Spinal cord (tissue), 9 donors: ENCODE measurements at regions not wholly inside any gene's neighbourhood (a gene's known extent, or its start where the extent isn't known, plus 50 kb on each side); places are given as distances from the start of the nearest gene placed in this dataset.

Source experiments
- DNase-seq, 6 donors: peaks; one replicate each; pipeline versions ENCODE4 v3.0.0 to v3.0.0-alpha.2; 2013 to 2015; ENCODE audit warnings: low spot score in 6 of 6, low read depth in 4 of 6
- H3K27ac ChIP-seq: one replicate; pipeline ENCODE4 v1.5.1; 2013; ENCODE audit warnings: low read depth, low read length, control low read depth
- H3K27me3 ChIP-seq: one replicate; pipeline ENCODE4 v1.6.1; 2013; ENCODE audit warnings: low read length; ENCODE audit not compliant: control insufficient read depth, insufficient read depth
- H3K36me3 ChIP-seq: one replicate; pipeline ENCODE4 v1.6.1; 2013; ENCODE audit warnings: low read length; ENCODE audit not compliant: control insufficient read depth, insufficient read depth
- H3K4me1 ChIP-seq: one replicate; pipeline ENCODE4 v1.6.1; 2013; ENCODE audit warnings: low read length; ENCODE audit not compliant: control insufficient read depth, insufficient read depth
- H3K4me3 ChIP-seq: one replicate; pipeline ENCODE4 v1.5.1; 2013; ENCODE audit warnings: low read depth, low read length, control low read depth
- H3K9me3 ChIP-seq: one replicate; pipeline ENCODE4 v1.6.1; 2013; ENCODE audit warnings: low read length; ENCODE audit not compliant: control insufficient read depth, insufficient read depth
- WGBS: methylation state at CpG from one replicate; pipeline ENCODE4 v1.1.5; 2013; ENCODE audit warnings: missing lambda C conversion rate; ENCODE audit not compliant: insufficient coverage; 5-methylcytosine and 5-hydroxymethylcytosine counted together
- donor health status: healthy.

DNA sequence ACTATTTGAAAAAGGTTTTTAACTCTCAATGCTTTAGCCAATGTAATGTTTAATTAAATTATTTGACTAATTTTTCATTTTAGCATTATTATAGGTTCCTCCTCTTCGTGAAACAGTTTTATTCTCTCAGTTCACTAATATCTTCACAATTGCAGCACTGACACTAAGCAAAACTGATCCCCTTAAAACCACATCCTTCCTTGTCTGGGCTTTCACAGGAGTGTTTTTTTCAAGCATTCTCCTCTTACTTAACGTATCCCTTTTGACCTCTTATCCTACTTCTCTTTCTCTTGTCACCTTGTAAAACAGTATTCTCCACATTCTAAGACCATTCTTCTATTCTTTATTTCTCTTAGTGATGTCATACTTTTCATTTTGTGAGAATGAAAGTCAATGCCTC lies 112.8 kb downstream of the DSC3 start:
- H3K27me3 ChIP-seq, result no peaks in the 10 kb centered on the region
- WGBS, result 60% methylated on average over 1 of the region's 2 CpGs
- H3K4me1 ChIP-seq, result no peaks in the 10 kb centered on the region

DNA sequence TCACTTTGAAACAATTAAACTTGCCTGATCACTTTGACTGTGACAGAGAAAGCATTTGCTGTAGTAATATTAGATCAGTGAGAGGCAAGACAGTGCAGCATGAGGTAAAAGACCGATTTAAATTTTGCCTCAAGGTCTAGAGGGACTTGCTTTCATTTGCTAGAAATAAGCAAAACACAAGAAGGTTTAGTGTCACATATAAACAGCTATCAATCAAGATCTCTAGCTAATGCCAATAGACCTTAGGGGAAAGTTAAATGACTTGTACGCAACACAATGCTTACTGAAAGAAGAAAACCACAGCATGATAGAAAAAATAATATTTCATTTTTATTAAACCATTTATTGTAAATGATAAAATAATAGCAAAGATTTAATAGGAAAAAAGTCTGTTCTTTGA lies 113.5 kb downstream of the DSC3 start:
- H3K36me3 ChIP-seq, result no peaks in the 10 kb centered on the region
- WGBS, result 80% methylated on average over 1 of the region's 2 CpGs

More for the DNA sequence above, 112.8 kb downstream of the DSC3 start:
- Histone ChIP-seq H3K36me3 (no peaks in the 10 kb centered on the region), H3K27ac (no peak overlapping the region), H3K4me3 (no peak overlapping the region), H3K9me3 (no peaks in the 10 kb centered on the region)
- no peak for DNase-seq

DNA sequence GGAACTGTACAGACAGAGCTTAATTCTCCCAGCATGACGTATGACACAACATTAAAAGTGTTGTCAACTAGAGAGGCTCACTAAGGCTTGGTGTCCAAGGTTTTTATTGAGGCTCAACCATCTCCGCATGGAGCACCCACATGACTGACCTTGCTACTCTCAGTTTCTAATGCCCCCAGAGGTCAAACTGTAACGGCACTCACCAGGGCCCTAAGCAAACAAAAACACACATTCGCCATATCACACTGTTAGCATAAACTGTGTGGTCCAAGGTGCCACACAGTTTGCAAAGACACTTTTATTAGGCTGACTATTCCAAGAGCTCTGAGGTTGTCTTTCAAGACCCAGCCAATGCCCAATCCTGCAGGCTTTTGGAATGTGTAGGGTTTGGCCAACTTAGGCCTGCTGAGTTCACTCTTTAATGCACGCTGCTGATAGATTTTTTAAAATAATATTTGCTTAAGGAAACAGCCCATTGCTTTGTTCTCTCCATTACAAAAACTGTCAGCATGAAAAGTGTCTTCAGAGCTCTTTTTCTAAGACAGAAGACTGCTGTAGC lies 114.9 kb downstream of the DSC3 start:
- H3K4me3 ChIP-seq, result no peak overlapping the region
- WGBS, result 65% methylated on average over 3 of the region's 5 CpGs
- H3K9me3 ChIP-seq, result no peaks in the 10 kb centered on the region
- no peaks in the 10 kb centered on the region for H3K36me3 ChIP-seq
- no peak overlapping the region for H3K27ac ChIP-seq
- DNase-seq, result peak in 1 of 6 donors; percentile 14
- no peaks in the 10 kb centered on the region for H3K27me3 ChIP-seq
- H3K4me1 ChIP-seq, result no peaks in the 10 kb centered on the region

More for the DNA sequence above, 113.5 kb downstream of the DSC3 start:
- Histone ChIP-seq H3K27ac (no peak overlapping the region), H3K4me1 (no peaks in the 10 kb centered on the region), H3K9me3 (no peaks in the 10 kb centered on the region), H3K4me3 (no peak overlapping the region), H3K27me3 (no peaks in the 10 kb centered on the region)
- DNase-seq, result peak in 1 of 6 donors; percentile 55

DNA sequence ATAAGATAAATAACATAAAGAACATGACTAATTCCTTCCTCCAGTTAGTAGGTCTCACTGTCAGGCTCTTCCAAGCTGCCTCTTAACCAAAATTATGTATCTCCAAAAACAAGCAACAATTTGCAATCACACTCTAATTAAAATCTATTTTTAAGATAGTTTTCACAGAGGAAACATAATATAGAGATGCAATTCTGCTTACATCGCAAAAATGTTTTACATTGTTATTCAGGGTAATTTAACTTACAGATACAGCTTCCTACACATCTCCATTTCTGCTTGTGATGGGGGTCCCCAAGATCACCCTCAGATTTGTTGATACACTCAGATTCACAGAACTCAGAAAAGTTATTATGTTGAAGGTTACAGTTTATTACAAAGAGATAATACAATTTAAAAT lies 115.5 kb downstream of the DSC3 start:
- WGBS, result no CpG with 5 or more reads among the region's 1 CpG
- H3K27ac ChIP-seq, result no peak overlapping the region

DNA sequence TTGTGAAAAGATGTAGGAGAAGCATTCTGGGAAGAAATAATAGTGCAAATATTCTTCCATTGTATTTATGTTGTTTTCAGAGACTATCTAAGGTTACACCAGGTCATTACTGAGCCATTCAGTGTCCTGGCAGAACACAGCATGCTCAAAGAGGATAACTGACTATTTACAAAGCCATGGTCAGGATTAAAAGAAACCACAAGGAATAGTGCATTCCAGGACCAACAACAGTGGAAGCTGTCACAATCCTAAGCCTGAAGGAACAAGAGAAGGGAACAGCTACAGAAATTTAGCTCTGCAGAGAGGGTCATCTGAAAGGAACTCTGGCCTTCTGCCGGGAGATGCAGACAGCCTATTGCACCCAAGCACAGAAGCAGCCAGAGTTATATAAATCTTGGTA lies 116.7 kb downstream of the DSC3 start:
- no CpG with 5 or more reads among the region's 1 CpG for WGBS
- no peak for DNase-seq
- no peak overlapping the region for H3K27ac ChIP-seq
- H3K27me3 ChIP-seq, result no peaks in the 10 kb centered on the region
- no peaks in the 10 kb centered on the region for H3K36me3 ChIP-seq
- no peaks in the 10 kb centered on the region for H3K4me1 ChIP-seq
- H3K9me3 ChIP-seq, result no peaks in the 10 kb centered on the region
- no peak overlapping the region for H3K4me3 ChIP-seq

More for the DNA sequence above, 115.5 kb downstream of the DSC3 start:
- H3K4me3 ChIP-seq, result no peak overlapping the region
- H3K9me3 ChIP-seq, result no peaks in the 10 kb centered on the region
- H3K4me1 ChIP-seq, result no peaks in the 10 kb centered on the region
- H3K27me3 ChIP-seq, result no peaks in the 10 kb centered on the region
- no peak for DNase-seq
- H3K36me3 ChIP-seq, result no peaks in the 10 kb centered on the region

DNA sequence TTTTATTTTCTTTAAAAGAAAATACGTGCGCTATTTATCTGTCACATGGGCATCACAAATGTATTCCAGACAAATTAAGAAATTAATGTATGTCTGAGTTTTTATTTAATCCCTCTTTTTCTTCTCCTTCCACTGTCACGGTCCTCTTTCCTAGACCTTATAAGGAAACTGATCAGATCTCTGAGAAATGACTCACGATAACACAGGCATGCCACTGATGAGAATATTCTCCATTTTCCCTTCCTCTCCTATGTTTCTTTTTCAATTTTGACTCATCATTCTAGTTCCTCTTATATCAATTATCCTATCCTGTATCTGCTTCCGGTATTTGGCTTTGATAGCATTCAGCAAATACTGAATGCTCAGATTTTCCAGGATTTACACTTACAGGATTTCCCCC lies 121.8 kb downstream of the DSC3 start:
- WGBS, result 83% methylated on average over 2 of the region's 5 CpGs
- no peaks in the 10 kb centered on the region for H3K27me3 ChIP-seq
- no peaks in the 10 kb centered on the region for H3K4me1 ChIP-seq
- no peaks in the 10 kb centered on the region for H3K36me3 ChIP-seq
- H3K27ac ChIP-seq, result no peak overlapping the region
- no peaks in the 10 kb centered on the region for H3K9me3 ChIP-seq
- no peak overlapping the region for H3K4me3 ChIP-seq
- DNase-seq, result no peak

DNA sequence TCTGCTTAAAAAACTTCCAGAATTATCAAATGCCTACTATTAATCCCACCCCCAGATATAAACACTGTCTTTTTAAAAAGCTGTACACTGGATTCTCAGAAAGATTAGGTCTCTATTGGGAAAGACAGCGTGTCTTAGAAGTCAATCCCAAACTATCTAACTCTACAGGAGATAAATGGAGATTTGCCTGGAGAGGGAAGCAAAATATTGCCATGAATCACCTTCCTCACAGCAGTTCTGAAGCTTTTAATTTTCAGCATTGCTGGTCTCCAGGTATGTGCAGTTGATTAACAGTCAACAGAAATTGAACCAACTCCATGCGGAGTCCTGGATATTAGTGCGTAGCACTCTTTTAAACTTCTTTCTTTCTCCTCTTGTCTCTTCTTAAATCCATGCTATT lies 122.2 kb downstream of the DSC3 start:
- Histone ChIP-seq H3K9me3 (no peaks in the 10 kb centered on the region), H3K27me3 (no peaks in the 10 kb centered on the region), H3K27ac (no peak overlapping the region), H3K4me3 (no peak overlapping the region), H3K4me1 (no peaks in the 10 kb centered on the region), H3K36me3 (no peaks in the 10 kb centered on the region)
- no CpG with 5 or more reads among the region's 3 CpGs for WGBS
- peak in 1 of 6 donors; percentile 78 for DNase-seq

DNA sequence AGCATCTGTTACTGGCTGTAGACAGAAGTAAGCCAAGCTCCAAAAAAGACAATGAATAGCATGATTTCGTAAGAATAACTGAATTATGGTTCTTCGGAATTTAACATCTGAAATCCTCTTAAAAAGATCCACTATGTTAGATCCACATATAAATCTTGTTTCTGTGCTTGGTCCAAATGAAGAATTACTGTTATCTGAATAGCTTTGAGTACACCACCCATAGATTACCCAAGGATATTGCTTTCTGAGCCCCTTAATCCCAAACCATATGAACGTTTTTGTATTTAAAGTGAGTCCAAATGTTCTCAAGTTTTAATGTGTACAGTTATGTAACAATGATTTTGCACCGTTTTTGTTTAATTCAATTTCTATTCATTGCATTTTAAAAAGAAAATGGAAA lies 124.9 kb downstream of the DSC3 start:
- H3K27me3 ChIP-seq, result no peaks in the 10 kb centered on the region
- no peaks in the 10 kb centered on the region for H3K4me1 ChIP-seq
- H3K36me3 ChIP-seq, result no peaks in the 10 kb centered on the region
- H3K4me3 ChIP-seq, result no peak overlapping the region
- WGBS, result no CpG with 5 or more reads among the region's 4 CpGs
- DNase-seq, result no peak
- H3K9me3 ChIP-seq, result no peaks in the 10 kb centered on the region
- no peak overlapping the region for H3K27ac ChIP-seq

DNA sequence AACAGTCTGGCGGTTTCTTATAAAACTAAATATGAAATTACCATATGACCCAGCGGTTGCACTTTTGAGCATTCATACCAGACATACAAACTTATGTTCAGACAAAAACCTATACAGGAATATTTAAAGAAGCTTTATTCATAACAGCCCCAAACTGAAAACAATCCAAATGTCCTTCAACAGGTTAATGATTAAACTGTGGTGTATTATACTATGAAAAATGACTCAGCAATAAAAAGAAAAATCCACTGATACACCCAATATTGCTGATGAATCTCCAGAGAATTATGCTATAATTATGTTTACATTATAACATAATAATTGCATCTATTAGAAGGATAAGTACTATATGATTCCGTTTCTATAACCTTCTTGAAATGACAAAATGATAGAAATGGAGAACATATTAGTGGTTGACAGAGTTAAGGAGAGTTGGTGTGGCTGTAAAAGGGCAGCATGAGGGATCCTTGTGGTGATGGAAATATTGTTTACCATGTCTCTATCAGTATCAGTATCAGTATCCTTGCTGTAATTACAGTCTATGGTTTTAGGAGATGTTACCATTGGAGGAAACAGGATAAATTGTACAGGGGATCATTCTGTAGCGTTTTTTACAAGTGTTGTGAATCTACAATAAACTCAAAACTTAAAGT lies 127.1 kb downstream of the DSC3 start:
- Histone ChIP-seq H3K27me3 (no peaks in the 10 kb centered on the region), H3K4me1 (no peaks in the 10 kb centered on the region), H3K36me3 (no peaks in the 10 kb centered on the region), H3K27ac (no peak overlapping the region), H3K9me3 (no peaks in the 10 kb centered on the region), H3K4me3 (no peak overlapping the region)
- WGBS, result no CpG with 5 or more reads among the region's 4 CpGs
- no peak for DNase-seq

DNA sequence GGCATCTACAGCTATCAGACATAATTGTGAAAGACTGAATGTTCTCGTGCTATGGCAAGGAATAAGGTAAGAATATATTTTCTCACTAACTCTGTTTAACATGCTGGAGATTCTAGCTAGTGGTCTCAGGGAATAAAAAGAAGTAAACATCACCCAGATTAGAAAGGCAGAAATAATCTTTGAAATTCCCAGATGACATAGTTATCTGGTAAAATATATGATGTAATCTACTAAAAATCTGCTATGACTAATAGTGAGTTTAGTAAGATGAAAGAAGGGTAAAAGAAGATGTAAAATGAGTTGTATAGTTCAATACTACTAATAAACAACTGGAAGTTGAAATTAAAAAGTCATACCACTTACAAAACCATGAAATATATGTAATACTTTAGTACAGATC lies 134.2 kb downstream of the DSC3 start:
- H3K27ac ChIP-seq, result no peak overlapping the region

More for the DNA sequence above, 134.2 kb downstream of the DSC3 start:
- Histone ChIP-seq H3K9me3 (no peaks in the 10 kb centered on the region), H3K27me3 (no peaks in the 10 kb centered on the region), H3K4me1 (no peaks in the 10 kb centered on the region), H3K36me3 (no peaks in the 10 kb centered on the region), H3K4me3 (no peak overlapping the region)
- DNase-seq, result no peak
- WGBS, result no CpG with 5 or more reads among the region's 1 CpG
